ENCODE measurements at regions not wholly inside any gene's neighbourhood (a gene's known extent, or its start where the extent isn't known, plus 50 kb on each side); places are given as distances from the start of the nearest gene placed in this dataset.

GRCh38 chr22:27552863-27553262 lies 248.7 kb downstream of the MN1 start:
- Mint-ChIP-seq H3K9me3 (ENCODE audit: low read depth) (no peaks in the 10 kb centered on the region), H3K27ac (no peak overlapping the region), H3K4me3 (ENCODE audit: low read depth) (no peak overlapping the region), H3K4me1 (ENCODE audit: low read depth) (peaks cover 13% of the 10 kb centered on the region), H3K36me3 (ENCODE audit: insufficient read depth) (no peaks in the 10 kb centered on the region), H3K27me3 (peaks cover 34% of the 10 kb centered on the region)
- TF ChIP-seq CTCF (IDR thresholded peaks at IDR 0.05; ENCODE audit: unreplicated experiment) = no peak
- no peak for DNase-seq (ENCODE audit: low spot score, unreplicated experiment)

GRCh38 chr22:27554106-27554811 lies 247.3 kb downstream of the MN1 start:
- no peak overlapping the region for H3K4me3 Mint-ChIP-seq (ENCODE audit: low read depth)
- TF ChIP-seq CTCF (IDR thresholded peaks at IDR 0.05; ENCODE audit: unreplicated experiment) = no peak

GRCh38 chr22:27554841-27555456 lies 246.6 kb downstream of the MN1 start:
- no peak for TF ChIP-seq CTCF (IDR thresholded peaks at IDR 0.05; ENCODE audit: unreplicated experiment)
- H3K4me3 Mint-ChIP-seq (ENCODE audit: low read depth) = no peak overlapping the region
- no peak overlapping the region for H3K27ac Mint-ChIP-seq
- DNase-seq (ENCODE audit: low spot score, unreplicated experiment) = no peak
- no peaks in the 10 kb centered on the region for H3K36me3 Mint-ChIP-seq (ENCODE audit: insufficient read depth)
- no peaks in the 10 kb centered on the region for H3K9me3 Mint-ChIP-seq (ENCODE audit: low read depth)
- peaks cover 32% of the 10 kb centered on the region for H3K27me3 Mint-ChIP-seq
- peaks cover 8% of the 10 kb centered on the region for H3K4me1 Mint-ChIP-seq (ENCODE audit: low read depth)

More at GRCh38 chr22:27554106-27554811, 247.3 kb downstream of the MN1 start:
- H3K27ac Mint-ChIP-seq = no peak overlapping the region
- no peak for DNase-seq (ENCODE audit: low spot score, unreplicated experiment)
- H3K9me3 Mint-ChIP-seq (ENCODE audit: low read depth) = no peaks in the 10 kb centered on the region
- no peaks in the 10 kb centered on the region for H3K36me3 Mint-ChIP-seq (ENCODE audit: insufficient read depth)
- H3K4me1 Mint-ChIP-seq (ENCODE audit: low read depth) = peaks cover 8% of the 10 kb centered on the region
- peaks cover 32% of the 10 kb centered on the region for H3K27me3 Mint-ChIP-seq

- DNase-seq (ENCODE audit: low spot score, unreplicated experiment) = no peak
Observed at GRCh38 chr22:27556371-27556770, 245.2 kb downstream of the MN1 start.

More at GRCh38 chr22:27556371-27556770, 245.2 kb downstream of the MN1 start:
- Mint-ChIP-seq H3K27me3 (peaks cover 32% of the 10 kb centered on the region), H3K27ac (no peak overlapping the region), H3K4me1 (ENCODE audit: low read depth) (peaks cover 8% of the 10 kb centered on the region), H3K9me3 (ENCODE audit: low read depth) (no peaks in the 10 kb centered on the region), H3K36me3 (ENCODE audit: insufficient read depth) (no peaks in the 10 kb centered on the region), H3K4me3 (ENCODE audit: low read depth) (no peak overlapping the region)
- TF ChIP-seq CTCF (IDR thresholded peaks at IDR 0.05; ENCODE audit: unreplicated experiment) = no peak

Data from progenitor cell of endocrine pancreas (in vitro differentiated cells).